ENCODE measurements at regions not wholly inside any gene's neighbourhood (a gene's known extent, or its start where the extent isn't known, plus 50 kb on each side); places are given as distances from the start of the nearest gene placed in this dataset.

DNA sequence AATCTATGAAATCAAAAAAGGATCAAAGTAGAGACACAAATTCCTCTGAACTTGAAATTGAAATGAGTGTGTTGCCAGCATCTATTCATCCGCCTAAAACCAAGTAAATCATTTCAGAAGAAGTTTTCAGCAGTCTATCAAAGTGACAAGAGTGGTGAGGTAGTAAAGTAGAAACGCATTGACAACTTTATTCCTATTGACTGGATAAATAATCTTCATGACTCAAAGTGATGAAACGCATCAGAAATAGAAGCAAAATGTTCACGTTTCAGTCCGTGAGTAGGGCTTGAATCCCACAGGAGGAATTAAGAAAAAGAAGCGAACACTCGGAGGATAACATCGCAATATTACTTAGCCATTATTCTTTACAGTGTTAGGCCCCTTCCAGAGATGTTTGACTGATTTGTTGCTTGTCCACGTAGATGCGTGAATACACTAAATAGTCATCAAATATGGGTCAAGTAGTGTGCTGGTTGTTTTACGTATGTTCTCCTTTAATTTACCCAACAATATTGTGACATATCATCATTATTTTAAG is 314.4 kb downstream of the PLK2 start:
- intact Hi-C loops (cut with DNase I; ENCODE audit: low total_unique reads), result no loop called here
- TF ChIP-seq, protein P1, sequence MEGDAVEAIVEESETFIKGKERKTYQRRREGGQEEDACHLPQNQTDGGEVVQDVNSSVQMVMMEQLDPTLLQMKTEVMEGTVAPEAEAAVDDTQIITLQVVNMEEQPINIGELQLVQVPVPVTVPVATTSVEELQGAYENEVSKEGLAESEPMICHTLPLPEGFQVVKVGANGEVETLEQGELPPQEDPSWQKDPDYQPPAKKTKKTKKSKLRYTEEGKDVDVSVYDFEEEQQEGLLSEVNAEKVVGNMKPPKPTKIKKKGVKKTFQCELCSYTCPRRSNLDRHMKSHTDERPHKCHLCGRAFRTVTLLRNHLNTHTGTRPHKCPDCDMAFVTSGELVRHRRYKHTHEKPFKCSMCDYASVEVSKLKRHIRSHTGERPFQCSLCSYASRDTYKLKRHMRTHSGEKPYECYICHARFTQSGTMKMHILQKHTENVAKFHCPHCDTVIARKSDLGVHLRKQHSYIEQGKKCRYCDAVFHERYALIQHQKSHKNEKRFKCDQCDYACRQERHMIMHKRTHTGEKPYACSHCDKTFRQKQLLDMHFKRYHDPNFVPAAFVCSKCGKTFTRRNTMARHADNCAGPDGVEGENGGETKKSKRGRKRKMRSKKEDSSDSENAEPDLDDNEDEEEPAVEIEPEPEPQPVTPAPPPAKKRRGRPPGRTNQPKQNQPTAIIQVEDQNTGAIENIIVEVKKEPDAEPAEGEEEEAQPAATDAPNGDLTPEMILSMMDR (IDR thresholded peaks at IDR 0.05 in 8 of 11, conservative IDR thresholded peaks at IDR 0.05 in 3 of 11), result no peak
- no peak for TF ChIP-seq POLR2AphosphoS5 (IDR thresholded peaks at IDR 0.05)
- no peak for TF ChIP-seq POLR2A (IDR thresholded peaks at IDR 0.05)
- Histone ChIP-seq H3K4me1 (no peaks in the 10 kb centered on the region), H3K4me3 (no peak overlapping the region), H3K36me3 (no peaks in the 10 kb centered on the region), H3K9me3 (no peaks in the 10 kb centered on the region), H3K27ac (no peak overlapping the region), H3K27me3 (replicated peaks in 1 of 7) (no peaks in the 10 kb centered on the region)
- 92 to 95% (median 92%) methylated on average over 11 of the region's 11 CpGs for WGBS, 5 donors
- DNase-seq, result no peak

DNA sequence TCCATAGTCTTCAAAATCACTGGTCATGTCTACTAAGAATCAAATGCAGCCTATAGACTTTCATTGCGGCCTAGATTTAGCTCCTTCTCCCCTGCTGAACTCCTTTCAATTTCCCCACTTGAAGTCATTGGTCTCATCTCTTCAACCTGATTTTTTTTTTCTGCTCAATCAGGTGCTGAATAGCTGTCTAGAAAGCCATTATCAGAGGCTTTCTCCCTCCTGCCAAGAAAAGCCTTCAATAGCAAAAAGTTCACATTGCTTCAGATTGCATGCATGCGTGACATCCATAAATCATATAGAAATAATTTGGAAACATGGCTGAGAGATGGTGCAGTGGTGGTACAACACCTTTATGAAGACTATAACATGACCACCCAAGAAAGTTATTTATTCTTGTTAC is 316.2 kb downstream of the PLK2 start:
- Histone ChIP-seq H3K27ac (no peak overlapping the region), H3K9me3 (no peaks in the 10 kb centered on the region), H3K4me1 (no peaks in the 10 kb centered on the region), H3K4me3 (no peak overlapping the region), H3K36me3 (no peaks in the 10 kb centered on the region), H3K27me3 (replicated peaks in 1 of 7) (no peaks in the 10 kb centered on the region)
- TF ChIP-seq, protein P1 (IDR thresholded peaks at IDR 0.05 in 8 of 11, conservative IDR thresholded peaks at IDR 0.05 in 3 of 11), result no peak
- no peak for TF ChIP-seq POLR2A (IDR thresholded peaks at IDR 0.05)
- no peak for TF ChIP-seq POLR2AphosphoS5 (IDR thresholded peaks at IDR 0.05)
- intact Hi-C loops (cut with DNase I; ENCODE audit: low total_unique reads), result no loop called here
- DNase-seq, result no peak
- WGBS, 5 donors, result 94 to 100% (median 96%) methylated on average over 2 of the region's 2 CpGs

DNA sequence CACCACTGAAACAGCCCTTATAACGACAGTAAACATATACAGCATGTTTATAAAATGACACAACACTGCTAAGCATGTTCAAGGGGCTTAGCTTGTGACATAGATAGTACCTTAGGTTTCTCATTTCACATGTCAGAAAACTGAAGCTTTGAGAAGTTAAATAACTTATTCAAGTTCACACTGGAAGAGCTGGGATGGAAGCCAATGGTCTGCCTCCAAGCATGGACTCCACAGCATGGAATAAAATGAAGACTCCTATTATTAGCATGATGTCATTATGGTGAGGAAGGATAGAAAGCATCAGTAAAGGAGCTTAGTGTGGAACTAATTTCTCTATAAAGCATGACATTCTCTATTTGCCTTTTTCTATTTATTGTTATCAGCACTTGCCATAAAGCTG is 316.7 kb downstream of the PLK2 start:
- Histone ChIP-seq H3K4me1 (no peaks in the 10 kb centered on the region), H3K27me3 (replicated peaks in 1 of 7) (no peaks in the 10 kb centered on the region), H3K27ac (no peak overlapping the region), H3K36me3 (no peaks in the 10 kb centered on the region), H3K4me3 (no peak overlapping the region), H3K9me3 (no peaks in the 10 kb centered on the region)
- 65 to 82% (median 74%) methylated on average over 1 of the region's 1 CpG for WGBS, 5 donors
- DNase-seq, result no peak
- intact Hi-C loops (cut with DNase I; ENCODE audit: low total_unique reads), result no loop called here
- TF ChIP-seq, protein P1 (IDR thresholded peaks at IDR 0.05 in 8 of 11, conservative IDR thresholded peaks at IDR 0.05 in 3 of 11), result no peak
- no peak for TF ChIP-seq POLR2AphosphoS5 (IDR thresholded peaks at IDR 0.05)
- no peak for TF ChIP-seq POLR2A (IDR thresholded peaks at IDR 0.05)

DNA sequence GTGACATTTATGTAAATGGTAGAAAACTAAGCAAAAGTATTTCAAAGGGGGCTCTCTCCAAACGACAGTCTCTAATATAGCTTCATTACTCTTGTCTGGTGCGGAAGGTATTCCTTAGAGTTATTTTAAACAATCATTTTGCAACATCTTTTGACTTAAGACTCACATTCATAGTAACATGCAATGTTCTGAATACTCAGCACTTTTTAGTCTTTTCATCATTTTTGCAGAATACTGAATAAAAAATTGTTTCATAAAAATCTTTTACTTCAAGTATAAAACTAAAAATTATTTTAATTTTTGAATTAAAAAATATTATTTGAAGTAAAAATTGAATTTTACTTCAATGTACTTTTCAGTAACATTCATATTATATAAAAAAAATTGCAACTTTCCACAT is 321.1 kb downstream of the PLK2 start:
- Histone ChIP-seq H3K4me1 (no peaks in the 10 kb centered on the region), H3K4me3 (no peak overlapping the region), H3K36me3 (no peaks in the 10 kb centered on the region), H3K27ac (no peak overlapping the region), H3K27me3 (replicated peaks in 1 of 7) (no peaks in the 10 kb centered on the region), H3K9me3 (no peaks in the 10 kb centered on the region)
- TF ChIP-seq, protein P1 (IDR thresholded peaks at IDR 0.05 in 8 of 11, conservative IDR thresholded peaks at IDR 0.05 in 3 of 11), result no peak
- TF ChIP-seq POLR2A (IDR thresholded peaks at IDR 0.05) (no peak), POLR2AphosphoS5 (IDR thresholded peaks at IDR 0.05) (no peak)
- no peak for DNase-seq
- WGBS, 5 donors, result 81 to 95% (median 88%) methylated on average over 2 of the region's 2 CpGs
- intact Hi-C loops (cut with DNase I; ENCODE audit: low total_unique reads), result no loop called here

Measured in spleen (tissue), 11 donors.